ENCODE measurements at regions not wholly inside any gene's neighbourhood (a gene's known extent, or its start where the extent isn't known, plus 50 kb on each side); places are given as distances from the start of the nearest gene placed in this dataset.

- no peak overlapping the region for H3K27ac ChIP-seq
- intact Hi-C loops (cut with DNase I), result no loop called here
- H3K9me3 ChIP-seq, result no peaks in the 10 kb centered on the region
- WGBS, 3 donors, result 73 to 80% (median 74%) methylated on average over 12 of the region's 12 CpGs
- TF ChIP-seq POLR2A (IDR thresholded peaks at IDR 0.05) (no peak), CTCF (IDR thresholded peaks at IDR 0.05) (no peak), EP300 (IDR thresholded peaks at IDR 0.05) (no peak)
- no peak for DNase-seq
- no peaks in the 10 kb centered on the region for H3K4me1 ChIP-seq (ENCODE audit: insufficient read depth)
- H3K27me3 ChIP-seq, result no peaks in the 10 kb centered on the region
- H3K36me3 ChIP-seq, result no peaks in the 10 kb centered on the region
- no peak overlapping the region for H3K4me3 ChIP-seq
Measured at GRCh38 chr1:29506678-29507225, 270.4 kb downstream of the PTPRU start.

GRCh38 chr1:29505532-29506220, 269.4 kb downstream of the PTPRU start:
- intact Hi-C loops (cut with DNase I), result no loop called here
- no peak for DNase-seq

DNA sequence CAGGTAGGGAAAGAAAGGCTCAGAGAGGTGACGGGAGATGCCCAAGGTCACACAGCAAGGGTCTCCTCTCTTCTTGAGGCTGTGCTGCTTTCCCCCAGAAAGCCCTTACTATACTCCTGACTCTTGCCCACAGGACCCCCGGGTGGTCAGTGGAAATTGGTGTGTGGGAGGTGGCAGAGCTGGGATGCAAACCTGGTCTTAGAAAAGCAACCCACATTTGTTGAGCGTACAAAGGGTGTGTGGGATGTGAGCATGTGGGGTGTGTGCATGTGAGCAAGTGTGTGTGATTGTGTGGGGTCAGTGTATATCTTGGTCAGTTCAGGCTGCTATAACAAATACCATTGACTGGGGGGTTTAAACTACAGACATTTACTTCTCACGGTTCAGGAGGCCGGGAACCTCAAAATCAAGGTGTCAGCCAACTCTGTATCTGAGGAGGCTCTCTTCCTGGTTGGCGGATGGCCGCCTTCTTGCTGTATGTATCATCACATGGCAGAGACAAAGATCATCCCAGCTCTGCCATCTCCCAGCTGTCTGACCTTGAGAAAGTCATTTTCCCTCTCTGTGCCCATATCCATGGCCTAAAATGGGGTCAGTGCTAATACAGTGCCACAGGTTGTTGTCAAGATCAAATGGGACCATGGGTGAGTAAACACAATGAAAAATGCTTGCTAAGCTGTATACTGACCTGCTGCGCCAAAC, 268.5 kb downstream of the PTPRU start:
- Histone ChIP-seq H3K4me1 (ENCODE audit: insufficient read depth) (no peaks in the 10 kb centered on the region), H3K4me3 (no peak overlapping the region), H3K9me3 (no peaks in the 10 kb centered on the region), H3K36me3 (no peaks in the 10 kb centered on the region), H3K27me3 (no peaks in the 10 kb centered on the region), H3K27ac (no peak overlapping the region)
- TF ChIP-seq EP300 (IDR thresholded peaks at IDR 0.05), result no peak
- no peak for TF ChIP-seq CTCF (IDR thresholded peaks at IDR 0.05)
- no peak for TF ChIP-seq POLR2A (IDR thresholded peaks at IDR 0.05)
- WGBS, 3 donors, result 71 to 83% (median 81%) methylated on average over 8 of the region's 8 CpGs
- DNase-seq, result no peak
- intact Hi-C loops (cut with DNase I), result no loop called here

More at GRCh38 chr1:29505532-29506220, 269.4 kb downstream of the PTPRU start:
- no peak overlapping the region for H3K4me3 ChIP-seq
- 81 to 88% (median 83%) methylated on average over 10 of the region's 10 CpGs for WGBS, 3 donors
- no peak overlapping the region for H3K27ac ChIP-seq
- H3K9me3 ChIP-seq, result no peaks in the 10 kb centered on the region
- no peak for TF ChIP-seq CTCF (IDR thresholded peaks at IDR 0.05)
- no peaks in the 10 kb centered on the region for H3K4me1 ChIP-seq (ENCODE audit: insufficient read depth)
- H3K36me3 ChIP-seq, result no peaks in the 10 kb centered on the region
- no peaks in the 10 kb centered on the region for H3K27me3 ChIP-seq

GRCh38 chr1:29504196-29504595, 267.9 kb downstream of the PTPRU start:
- Histone ChIP-seq H3K4me3 (no peak overlapping the region), H3K27me3 (no peaks in the 10 kb centered on the region), H3K36me3 (no peaks in the 10 kb centered on the region), H3K4me1 (ENCODE audit: insufficient read depth) (no peaks in the 10 kb centered on the region), H3K27ac (no peak overlapping the region), H3K9me3 (no peaks in the 10 kb centered on the region)
- no peak for TF ChIP-seq CTCF (IDR thresholded peaks at IDR 0.05)
- TF ChIP-seq POLR2A (IDR thresholded peaks at IDR 0.05), result no peak
- TF ChIP-seq EP300 (IDR thresholded peaks at IDR 0.05), result no peak
- no peak for DNase-seq
- WGBS, 3 donors, result 8 to 11% (median 11%) methylated on average over 4 of the region's 4 CpGs
- intact Hi-C loops (cut with DNase I), result no loop called here

Measured in ovary (tissue), 7 donors.